OCI-LY3 (cell line): ENCODE measurements at regions not wholly inside any gene's neighbourhood (a gene's known extent, or its start where the extent isn't known, plus 50 kb on each side); places are given as distances from the start of the nearest gene placed in this dataset.

ENCODE experiments used
- H2AFZ ChIP-seq: fragments of 200-600, 300-600 bp; shearing (Covaris generic); 2 replicates; pipeline ENCODE4 v1.6.0; 2014; ENCODE audit warnings: antibody characterized with exemption, low read depth, low read length
- H3K27ac ChIP-seq: fragments of 200-600, 300-600 bp; sonication (generic); 2 replicates; pipeline ENCODE4 v1.5.1; 2014; ENCODE audit warnings: mild to moderate bottlenecking, low read length, moderate library complexity, mixed read lengths
- H3K27me3 ChIP-seq: fragments of 200-600, 300-600 bp; sonication (generic); 2 replicates; pipeline ENCODE4 v1.6.1; 2014; ENCODE audit warnings: low read depth, low read length, mixed read lengths
- H3K36me3 ChIP-seq: fragments of 200-600, 300-600 bp; sonication (generic); replicated peaks from 2 replicates; pipeline ENCODE3; 2014; ENCODE audit warnings: low read depth, low read length, mixed read lengths
- H3K4me1 ChIP-seq: fragments of 300-600, 200-600 bp; sonication (generic); 2 replicates; pipeline ENCODE4 v1.6.1; 2014; ENCODE audit warnings: low read length, mixed read lengths
- H3K4me2 ChIP-seq: fragments of 200-600, 300-600 bp; sonication (generic); 2 replicates; pipeline ENCODE4 v1.6.1; 2014; ENCODE audit warnings: low read length, mixed read lengths
- H3K4me3 ChIP-seq: fragments of 300-600, 200-600 bp; sonication (generic); 2 replicates; pipeline ENCODE4 v1.5.1; 2014; ENCODE audit warnings: antibody characterized with exemption, mild to moderate bottlenecking, low read length, moderate library complexity
- H3K79me2 ChIP-seq: fragments of 300-600, 200-600 bp; shearing (Covaris generic); 2 replicates; pipeline ENCODE4 v1.6.1; 2014; ENCODE audit warnings: mild to moderate bottlenecking, low read length, mixed read lengths
- H3K9ac ChIP-seq: fragments of 300-600, 200-600 bp; shearing (Covaris generic); 2 replicates; pipeline ENCODE4 v1.6.0; 2014; ENCODE audit warnings: mild to moderate bottlenecking, low read length, moderate library complexity
- H3K9me3 ChIP-seq: fragments of 200-600, 300-600 bp; shearing (Covaris generic); 2 replicates; pipeline ENCODE4 v1.6.1; 2014; ENCODE audit warnings: low read length, mixed read lengths; ENCODE audit not compliant: insufficient read depth
- H4K20me1 ChIP-seq: fragments of 200-600, 300-600 bp; sonication (generic); 2 replicates; pipeline ENCODE4 v1.6.1; 2016; ENCODE audit warnings: low read length, mixed read lengths; ENCODE audit not compliant: insufficient read depth
- EZH2phosphoT487 ChIP-seq: fragments of 200-600 bp; shearing (Covaris generic); IDR thresholded peaks from 2 replicates; pipeline ENCODE4 v1.6.1; 2018; ENCODE audit warnings: antibody characterized with exemption, mixed run types, low read depth
- TF ChIP-seq, protein P1 (sequence below): fragments of 200-600, 300-600 bp; sonication (generic); IDR thresholded peaks from 2 replicates; pipeline ENCODE4 v1.5.1; 2014; ENCODE audit warnings: antibody characterized with exemption, low read length, low read depth

DNA sequence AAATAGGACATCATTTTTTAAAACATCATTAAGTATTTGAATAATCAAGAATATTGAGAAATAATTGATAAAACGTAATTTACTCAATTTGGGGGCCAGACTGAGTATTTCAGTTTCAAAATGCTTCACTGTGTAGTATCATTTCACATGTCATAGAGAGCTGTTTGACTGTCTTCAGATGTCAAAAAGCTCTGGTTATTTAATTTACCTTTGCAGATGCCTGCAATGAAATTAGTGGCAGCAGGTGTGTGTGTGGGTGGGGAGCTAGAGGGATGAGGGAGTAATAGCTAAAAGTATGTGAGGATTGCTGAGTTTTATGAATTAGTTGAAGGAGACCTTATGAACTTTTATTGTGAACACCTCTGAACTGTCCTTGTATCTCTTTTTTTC, 567.2 kb upstream of the MEF2C start:
- Histone ChIP-seq H3K4me3 (no peak overlapping the region), H3K27me3 (no peaks in the 10 kb centered on the region), H3K27ac (no peak overlapping the region), H3K9ac (no peak overlapping the region), H3K9me3 (no peaks in the 10 kb centered on the region), H3K4me1 (no peaks in the 10 kb centered on the region), H2AFZ (no peak overlapping the region), H3K36me3 (no peaks in the 10 kb centered on the region), H4K20me1 (no peaks in the 10 kb centered on the region), H3K79me2 (no peaks in the 10 kb centered on the region), H3K4me2 (no peak overlapping the region)
- TF ChIP-seq EZH2phosphoT487 = no peak
- TF ChIP-seq, protein P1, sequence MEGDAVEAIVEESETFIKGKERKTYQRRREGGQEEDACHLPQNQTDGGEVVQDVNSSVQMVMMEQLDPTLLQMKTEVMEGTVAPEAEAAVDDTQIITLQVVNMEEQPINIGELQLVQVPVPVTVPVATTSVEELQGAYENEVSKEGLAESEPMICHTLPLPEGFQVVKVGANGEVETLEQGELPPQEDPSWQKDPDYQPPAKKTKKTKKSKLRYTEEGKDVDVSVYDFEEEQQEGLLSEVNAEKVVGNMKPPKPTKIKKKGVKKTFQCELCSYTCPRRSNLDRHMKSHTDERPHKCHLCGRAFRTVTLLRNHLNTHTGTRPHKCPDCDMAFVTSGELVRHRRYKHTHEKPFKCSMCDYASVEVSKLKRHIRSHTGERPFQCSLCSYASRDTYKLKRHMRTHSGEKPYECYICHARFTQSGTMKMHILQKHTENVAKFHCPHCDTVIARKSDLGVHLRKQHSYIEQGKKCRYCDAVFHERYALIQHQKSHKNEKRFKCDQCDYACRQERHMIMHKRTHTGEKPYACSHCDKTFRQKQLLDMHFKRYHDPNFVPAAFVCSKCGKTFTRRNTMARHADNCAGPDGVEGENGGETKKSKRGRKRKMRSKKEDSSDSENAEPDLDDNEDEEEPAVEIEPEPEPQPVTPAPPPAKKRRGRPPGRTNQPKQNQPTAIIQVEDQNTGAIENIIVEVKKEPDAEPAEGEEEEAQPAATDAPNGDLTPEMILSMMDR = no peak

GRCh38 chr5:89449392-89450148, 566.6 kb upstream of the MEF2C start:
- Histone ChIP-seq H3K4me3 (no peak overlapping the region), H3K36me3 (no peaks in the 10 kb centered on the region), H4K20me1 (no peaks in the 10 kb centered on the region), H3K9me3 (no peaks in the 10 kb centered on the region), H3K9ac (no peak overlapping the region), H3K27me3 (no peaks in the 10 kb centered on the region), H3K79me2 (no peaks in the 10 kb centered on the region), H3K4me1 (no peaks in the 10 kb centered on the region), H2AFZ (no peak overlapping the region), H3K27ac (no peak overlapping the region), H3K4me2 (no peak overlapping the region)
- TF ChIP-seq, protein P1 = no peak
- no peak for TF ChIP-seq EZH2phosphoT487

DNA sequence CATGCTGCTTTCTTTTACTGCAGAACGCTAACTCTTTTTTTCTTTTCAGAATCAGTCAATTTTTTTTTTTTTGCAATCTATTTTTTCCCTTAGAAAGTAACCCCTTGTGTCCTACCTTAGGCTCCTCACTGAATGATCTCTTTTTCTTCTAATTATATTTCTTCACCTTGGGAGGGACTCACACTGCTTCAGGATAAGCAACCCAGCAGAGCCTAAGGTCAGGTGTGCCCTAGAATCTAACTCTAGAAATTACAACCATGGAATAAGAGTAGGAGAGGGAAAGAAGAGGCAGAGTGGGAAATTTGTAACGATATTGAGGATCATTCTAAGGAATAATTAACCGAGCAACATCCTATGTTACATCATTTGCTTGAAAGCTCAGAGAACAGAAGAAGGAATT, 564.0 kb upstream of the MEF2C start:
- Histone ChIP-seq H3K79me2 (no peaks in the 10 kb centered on the region), H3K9ac (no peak overlapping the region), H3K36me3 (no peaks in the 10 kb centered on the region), H3K4me1 (peaks cover under 1% of the 10 kb centered on the region; the same call in 1 of the 2 replicates), H3K4me2 (no peak overlapping the region), H3K4me3 (no peak overlapping the region), H3K27ac (no peak overlapping the region), H4K20me1 (no peaks in the 10 kb centered on the region), H3K9me3 (no peaks in the 10 kb centered on the region), H3K27me3 (no peaks in the 10 kb centered on the region), H2AFZ (no peak overlapping the region)
- TF ChIP-seq, protein P1 = no peak
- no peak for TF ChIP-seq EZH2phosphoT487

- Histone ChIP-seq H3K4me3 (no peak overlapping the region), H2AFZ (no peak overlapping the region), H3K4me2 (no peak overlapping the region), H3K27me3 (no peaks in the 10 kb centered on the region), H4K20me1 (no peaks in the 10 kb centered on the region), H3K27ac (no peak overlapping the region), H3K79me2 (no peaks in the 10 kb centered on the region), H3K36me3 (no peaks in the 10 kb centered on the region), H3K9ac (no peak overlapping the region), H3K9me3 (no peaks in the 10 kb centered on the region), H3K4me1 (peaks cover 6% of the 10 kb centered on the region)
- no peak for TF ChIP-seq EZH2phosphoT487
- TF ChIP-seq, protein P1 = no peak
These were observed 562.2 kb upstream of the MEF2C start for GRCh38 chr5:89445106-89445745.
